Lower lobe of right lung (tissue), 2 donors: ENCODE measurements at regions not wholly inside any gene's neighbourhood (a gene's known extent, or its start where the extent isn't known, plus 50 kb on each side); places are given as distances from the start of the nearest gene placed in this dataset.

Experiments
- ATAC-seq, 2 donors: fragments of 200-7000 bp; cut with Tn5 transposase; one replicate each; pipeline ENCODE4 v1.9.1; 2020 to 2022; ENCODE audit warnings: mild to moderate bottlenecking in 2 of 2, moderate library complexity in 2 of 2
- DNase-seq: peaks from one replicate; pipeline ENCODE4 v3.0.0-alpha.2; 2020
- H3K27ac ChIP-seq: fragments of 200-600 bp; one replicate; pipeline ENCODE4 v1.8.0; 2022
- H3K27me3 ChIP-seq: fragments of 200-600 bp; one replicate; pipeline ENCODE4 v1.8.0; 2022; ENCODE audit warnings: low read depth
- H3K36me3 ChIP-seq: fragments of 200-600 bp; one replicate; pipeline ENCODE4 v1.8.0; 2022; ENCODE audit warnings: mild to moderate bottlenecking
- H3K4me1 ChIP-seq: fragments of 200-600 bp; one replicate; pipeline ENCODE4 v1.8.0; 2022
- H3K4me3 ChIP-seq: fragments of 200-600 bp; one replicate; pipeline ENCODE4 v1.8.0; 2022; ENCODE audit warnings: mild to moderate bottlenecking
- H3K9me3 ChIP-seq: fragments of 200-600 bp; one replicate; pipeline ENCODE4 v1.8.0; 2022
- intact Hi-C: fragments of 100-400 bp; cut with DNase I; formaldehyde crosslinking; loops from one replicate; pipeline ENCODE4 v1.11.0; 2022
- TF ChIP-seq, protein P1 (sequence below): fragments of 200-600 bp; IDR thresholded peaks from one replicate; pipeline ENCODE4 v1.8.0; 2022; ENCODE audit warnings: antibody characterized with exemption, mild to moderate bottlenecking
- donor health status: DM: no; HTN: yes; CAD: no; lungs with severe emphysema.

DNA sequence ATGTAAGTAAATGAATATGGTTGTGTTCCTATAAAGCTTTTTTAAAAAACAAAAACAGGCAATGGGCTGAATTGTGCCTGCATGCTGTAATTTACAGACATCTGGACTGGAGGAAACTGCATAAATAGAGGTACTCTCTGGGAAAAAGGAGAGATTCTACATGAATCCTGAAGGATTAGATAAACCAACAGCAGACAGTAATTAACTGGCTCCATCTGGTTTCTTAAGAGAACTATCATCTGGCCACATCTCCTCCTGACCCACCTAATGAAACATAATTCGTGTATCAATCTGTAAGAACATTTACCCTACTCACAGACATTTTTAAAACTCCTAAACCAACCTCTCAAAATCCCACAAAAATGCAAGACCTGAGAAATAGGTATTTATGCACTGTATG lies 528.1 kb upstream of the ST8SIA4 start:
- Histone ChIP-seq H3K4me3 (no peak overlapping the region), H3K27ac (no peak overlapping the region), H3K9me3 (no peaks in the 10 kb centered on the region), H3K4me1 (no peaks in the 10 kb centered on the region), H3K36me3 (no peaks in the 10 kb centered on the region), H3K27me3 (no peaks in the 10 kb centered on the region)
- ATAC-seq: no peak
- intact Hi-C loops: no loop called here
- TF ChIP-seq, protein P1, sequence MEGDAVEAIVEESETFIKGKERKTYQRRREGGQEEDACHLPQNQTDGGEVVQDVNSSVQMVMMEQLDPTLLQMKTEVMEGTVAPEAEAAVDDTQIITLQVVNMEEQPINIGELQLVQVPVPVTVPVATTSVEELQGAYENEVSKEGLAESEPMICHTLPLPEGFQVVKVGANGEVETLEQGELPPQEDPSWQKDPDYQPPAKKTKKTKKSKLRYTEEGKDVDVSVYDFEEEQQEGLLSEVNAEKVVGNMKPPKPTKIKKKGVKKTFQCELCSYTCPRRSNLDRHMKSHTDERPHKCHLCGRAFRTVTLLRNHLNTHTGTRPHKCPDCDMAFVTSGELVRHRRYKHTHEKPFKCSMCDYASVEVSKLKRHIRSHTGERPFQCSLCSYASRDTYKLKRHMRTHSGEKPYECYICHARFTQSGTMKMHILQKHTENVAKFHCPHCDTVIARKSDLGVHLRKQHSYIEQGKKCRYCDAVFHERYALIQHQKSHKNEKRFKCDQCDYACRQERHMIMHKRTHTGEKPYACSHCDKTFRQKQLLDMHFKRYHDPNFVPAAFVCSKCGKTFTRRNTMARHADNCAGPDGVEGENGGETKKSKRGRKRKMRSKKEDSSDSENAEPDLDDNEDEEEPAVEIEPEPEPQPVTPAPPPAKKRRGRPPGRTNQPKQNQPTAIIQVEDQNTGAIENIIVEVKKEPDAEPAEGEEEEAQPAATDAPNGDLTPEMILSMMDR: no peak
- DNase-seq: no peak

DNA sequence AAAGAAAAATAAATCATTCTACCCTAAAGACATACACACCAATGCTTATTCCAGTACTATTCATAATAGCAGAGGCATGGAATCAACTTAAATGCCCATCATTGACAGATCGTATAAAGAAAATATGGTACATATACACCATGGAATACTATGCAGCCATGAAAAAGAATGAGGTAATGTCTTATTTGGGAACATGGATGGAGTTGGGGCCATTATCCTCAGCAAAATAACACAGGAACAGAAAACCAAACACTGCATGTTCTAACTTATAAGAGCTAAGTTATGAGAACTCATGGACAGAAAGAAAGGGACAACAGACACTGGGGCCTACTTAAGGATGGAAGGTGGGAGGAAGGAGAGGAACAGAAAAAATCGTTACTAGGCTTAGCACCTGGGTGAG lies 527.5 kb upstream of the ST8SIA4 start:
- H3K36me3 ChIP-seq: no peaks in the 10 kb centered on the region
- no peaks in the 10 kb centered on the region for H3K27me3 ChIP-seq
- peaks cover 4% of the 10 kb centered on the region for H3K4me1 ChIP-seq
- TF ChIP-seq, protein P1: no peak
- no peak overlapping the region for H3K4me3 ChIP-seq
- H3K9me3 ChIP-seq: no peaks in the 10 kb centered on the region
- no peak overlapping the region for H3K27ac ChIP-seq
- DNase-seq (no peak), ATAC-seq (no peak)
- intact Hi-C loops: no loop called here

DNA sequence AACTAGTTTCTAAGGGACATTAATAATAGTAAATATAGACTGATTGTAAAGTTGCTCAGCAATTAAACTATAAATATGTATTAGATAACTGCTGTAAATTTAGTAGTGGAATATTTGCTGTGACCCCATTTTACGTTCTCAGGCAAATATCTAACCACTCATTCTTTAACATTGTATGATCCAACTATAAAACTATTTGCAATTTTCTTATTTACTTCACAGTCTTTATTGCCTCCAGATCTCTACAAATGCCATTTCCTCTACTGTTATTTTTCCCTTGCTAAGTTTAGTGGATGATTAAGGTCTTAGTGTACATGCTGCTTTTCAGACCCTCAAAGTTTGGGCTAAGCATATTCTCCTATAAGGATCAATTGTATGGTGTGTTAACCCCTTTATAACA lies 526.2 kb upstream of the ST8SIA4 start:
- TF ChIP-seq, protein P1: no peak
- Histone ChIP-seq H3K4me3 (no peak overlapping the region), H3K4me1 (peaks cover 6% of the 10 kb centered on the region), H3K9me3 (no peaks in the 10 kb centered on the region), H3K36me3 (no peaks in the 10 kb centered on the region), H3K27me3 (no peaks in the 10 kb centered on the region), H3K27ac (no peak overlapping the region)
- intact Hi-C loops: no loop called here
- ATAC-seq (no peak), DNase-seq (no peak)

DNA sequence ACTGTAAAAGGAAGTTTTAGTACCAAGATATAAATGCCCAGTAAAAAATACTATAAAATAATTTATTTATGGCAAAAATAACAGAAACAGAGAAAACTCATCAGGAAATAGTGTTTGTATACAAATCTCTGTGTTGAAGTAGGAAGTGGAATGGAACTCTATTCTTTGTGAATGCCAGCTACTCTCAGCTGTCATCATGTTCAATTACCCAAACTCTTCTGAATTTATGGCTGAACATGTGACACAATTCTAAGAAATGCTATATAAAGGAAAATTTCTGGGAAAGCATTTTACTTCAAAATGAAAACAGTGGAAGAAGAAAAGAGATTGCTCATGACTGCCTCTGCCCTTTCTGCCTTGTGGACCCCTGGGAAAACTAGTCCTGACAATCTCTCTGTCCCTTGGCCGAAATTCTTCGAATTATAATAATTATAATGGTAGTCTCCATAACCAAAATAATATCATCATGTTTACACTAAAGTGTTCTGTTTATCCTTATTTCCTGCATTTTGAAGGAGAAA lies 522.3 kb upstream of the ST8SIA4 start:
- ATAC-seq (peak in 1 of 2 donors; percentile 45), DNase-seq (no peak)
- H3K27me3 ChIP-seq: no peaks in the 10 kb centered on the region
- H3K9me3 ChIP-seq: no peaks in the 10 kb centered on the region
- intact Hi-C loops: no loop called here
- no peak overlapping the region for H3K27ac ChIP-seq
- H3K4me1 ChIP-seq: peaks cover 6% of the 10 kb centered on the region
- H3K36me3 ChIP-seq: no peaks in the 10 kb centered on the region
- H3K4me3 ChIP-seq: no peak overlapping the region
- TF ChIP-seq, protein P1: no peak

DNA sequence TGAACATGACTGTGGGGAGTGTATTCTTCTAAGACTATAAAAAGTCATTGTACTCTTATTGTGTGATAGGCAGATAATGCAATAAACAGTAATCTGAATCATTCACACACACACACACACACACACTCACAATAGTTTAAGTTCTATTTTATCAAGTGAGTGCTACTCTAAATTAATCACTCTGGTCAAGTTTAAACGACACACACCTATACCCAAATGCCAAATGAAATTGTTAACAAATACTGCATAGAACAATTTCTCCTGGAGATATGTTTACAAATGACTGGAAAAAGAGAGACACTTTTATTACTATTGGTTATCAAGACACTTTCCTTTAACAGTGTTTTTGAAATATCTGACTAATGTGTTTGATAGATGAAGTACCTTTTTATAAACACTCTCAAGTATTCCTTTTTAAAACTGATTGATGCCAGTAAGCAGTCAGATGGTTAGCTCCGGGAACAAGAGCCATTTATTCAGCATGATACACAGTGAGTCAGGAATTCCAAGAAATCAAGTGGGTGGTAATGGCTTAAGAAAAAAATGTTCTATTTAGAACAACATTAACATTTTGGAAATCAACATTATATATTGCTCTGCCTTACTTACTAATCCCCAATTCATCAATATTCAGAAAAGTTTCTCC lies 521.6 kb upstream of the ST8SIA4 start:
- TF ChIP-seq, protein P1: no peak
- Histone ChIP-seq H3K4me3 (no peak overlapping the region), H3K27me3 (no peaks in the 10 kb centered on the region), H3K36me3 (no peaks in the 10 kb centered on the region), H3K9me3 (no peaks in the 10 kb centered on the region), H3K4me1 (peaks cover 6% of the 10 kb centered on the region), H3K27ac (no peak overlapping the region)
- no peak for DNase-seq
- ATAC-seq: peak; percentile 81 to 95
- intact Hi-C loops: no loop called here
